GM23248 (cell line): ENCODE measurements at regions not wholly inside any gene's neighbourhood (a gene's known extent, or its start where the extent isn't known, plus 50 kb on each side); places are given as distances from the start of the nearest gene placed in this dataset.

Experiments
- EZH2 ChIP-seq: fragments of 200-600 bp; sonication (generic); IDR thresholded peaks from 2 replicates; pipeline ENCODE4 v1.6.1; 2018; ENCODE audit warnings: antibody characterized with exemption, mild to moderate bottlenecking; ENCODE audit not compliant: insufficient read depth, poor library complexity, severe bottlenecking
- EZH2phosphoT487 ChIP-seq: fragments of 200-600 bp; sonication (generic); IDR thresholded peaks from 2 replicates; pipeline ENCODE4 v1.6.1; 2018; ENCODE audit warnings: antibody characterized with exemption, moderate library complexity, mild to moderate bottlenecking, low read depth; ENCODE audit not compliant: insufficient read depth

DNA sequence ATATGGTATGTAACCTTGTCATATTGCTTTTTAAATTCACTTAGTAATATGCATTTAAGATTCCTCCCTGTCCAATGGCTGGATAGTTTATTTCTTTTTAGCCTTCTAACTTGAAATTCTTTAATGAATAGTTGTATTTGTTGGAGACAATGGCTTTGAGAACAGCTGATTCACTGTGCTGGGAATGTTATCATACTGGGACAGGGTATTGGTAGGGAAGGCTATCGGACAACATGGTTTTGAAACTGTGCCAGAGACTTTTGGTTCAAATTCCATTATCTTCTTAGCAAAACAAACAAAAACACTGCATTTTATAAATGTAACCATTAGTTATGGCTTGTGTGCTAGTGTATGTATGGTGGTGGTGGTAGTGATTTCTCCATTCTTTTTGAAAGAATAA is 517.1 kb upstream of the ANKRD30A start:
- TF ChIP-seq EZH2phosphoT487: no peak
- TF ChIP-seq EZH2: no peak
